ENCODE measurements at regions not wholly inside any gene's neighbourhood (a gene's known extent, or its start where the extent isn't known, plus 50 kb on each side); places are given as distances from the start of the nearest gene placed in this dataset.

GRCh38 chr4:10809905-10810304, 125.3 kb upstream of the CLNK start:
- no peak for TF ChIP-seq CTCF (IDR thresholded peaks at IDR 0.05; ENCODE audit: borderline replicate concordance, insufficient read depth, low read depth, low read length)
- H3K4me3 ChIP-seq (ENCODE audit: low read depth, low read length) = no peak overlapping the region

- TF ChIP-seq CTCF (IDR thresholded peaks at IDR 0.05; ENCODE audit: borderline replicate concordance, insufficient read depth, low read depth, low read length) = no peak
- H3K4me3 ChIP-seq (ENCODE audit: low read depth, low read length) = no peak overlapping the region
Observed at GRCh38 chr4:10808591-10808990, 124.0 kb upstream of the CLNK start.

GRCh38 chr4:10806953-10807645, 122.5 kb upstream of the CLNK start:
- no peak overlapping the region for H3K4me3 ChIP-seq (ENCODE audit: low read depth, low read length)
- TF ChIP-seq CTCF (IDR thresholded peaks at IDR 0.05; ENCODE audit: borderline replicate concordance, insufficient read depth, low read depth, low read length) = no peak

- TF ChIP-seq CTCF (IDR thresholded peaks at IDR 0.05; ENCODE audit: borderline replicate concordance, insufficient read depth, low read depth, low read length) = no peak
- H3K4me3 ChIP-seq (ENCODE audit: low read depth, low read length) = no peak overlapping the region
Observed at GRCh38 chr4:10803713-10804343, 119.3 kb upstream of the CLNK start.

GRCh38 chr4:10787365-10787764, 102.8 kb upstream of the CLNK start:
- no peak for TF ChIP-seq CTCF (IDR thresholded peaks at IDR 0.05; ENCODE audit: borderline replicate concordance, insufficient read depth, low read depth, low read length)
- H3K4me3 ChIP-seq (ENCODE audit: low read depth, low read length) = no peak overlapping the region

- TF ChIP-seq CTCF (IDR thresholded peaks at IDR 0.05; ENCODE audit: borderline replicate concordance, insufficient read depth, low read depth, low read length) = no peak
- no peak overlapping the region for H3K4me3 ChIP-seq (ENCODE audit: low read depth, low read length)
Observed at GRCh38 chr4:10784621-10785020, 100.1 kb upstream of the CLNK start.

- no peak for TF ChIP-seq CTCF (IDR thresholded peaks at IDR 0.05; ENCODE audit: borderline replicate concordance, insufficient read depth, low read depth, low read length)
- no peak overlapping the region for H3K4me3 ChIP-seq (ENCODE audit: low read depth, low read length)
Observed at GRCh38 chr4:10783351-10783750, 98.8 kb upstream of the CLNK start.

All from GM12875 (cell line).